Stimulated activated CD4-positive, alpha-beta T cell treated with anti-CD3 and anti-CD28 coated beads, Interleukin-1b, Interleukin-23, amount 100 ng/mL, for 4 hours (primary cell): ENCODE measurements at regions not wholly inside any gene's neighbourhood (a gene's known extent, or its start where the extent isn't known, plus 50 kb on each side); places are given as distances from the start of the nearest gene placed in this dataset.
"Not testable (repeated sequence)": the region's sequence is repeated elsewhere in the genome, so short reads cannot be mapped to it uniquely, and the experiment has no call there.

Source experiments
- DNase-seq, 2 donors: peaks; one replicate each; pipeline ENCODE4 v3.0.0-alpha.2; 2020; ENCODE audit warnings: low read depth in 2 of 2

DNA sequence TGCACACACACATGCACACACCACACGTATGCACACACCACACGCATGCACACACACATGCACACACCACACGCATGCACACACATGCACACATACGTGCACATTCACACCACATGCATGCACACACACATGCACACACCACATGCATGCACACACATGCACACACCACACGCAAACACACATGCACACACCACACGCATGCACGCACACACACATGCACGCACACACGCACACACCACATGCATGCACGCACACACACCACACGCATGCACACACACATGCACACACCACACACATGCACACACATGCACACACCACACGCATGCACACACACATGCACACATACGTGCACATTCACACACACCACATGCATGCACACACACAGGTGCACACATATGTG lies 169.8 kb upstream of the SALL3 start:
- no peak for DNase-seq

DNA sequence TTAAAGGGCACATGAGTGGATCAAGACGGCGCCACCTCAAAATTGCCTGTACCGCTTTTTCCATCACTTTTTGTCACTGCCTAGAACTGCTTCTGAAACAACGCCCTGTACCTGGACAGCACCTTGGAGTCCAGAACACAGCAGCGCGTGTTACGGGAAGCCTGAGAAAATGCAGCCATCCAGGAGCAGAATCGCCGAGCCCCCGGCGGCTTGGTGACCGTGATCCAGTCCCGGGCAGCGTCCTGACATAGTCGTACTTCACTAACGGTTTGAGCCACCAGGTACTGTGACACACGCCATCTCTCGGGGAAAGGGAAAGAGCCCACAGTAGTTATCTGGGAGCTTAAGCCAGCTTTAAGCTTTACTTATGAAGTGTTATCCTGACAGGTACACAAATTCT lies 168.9 kb upstream of the SALL3 start:
- DNase-seq, result no peak

DNA sequence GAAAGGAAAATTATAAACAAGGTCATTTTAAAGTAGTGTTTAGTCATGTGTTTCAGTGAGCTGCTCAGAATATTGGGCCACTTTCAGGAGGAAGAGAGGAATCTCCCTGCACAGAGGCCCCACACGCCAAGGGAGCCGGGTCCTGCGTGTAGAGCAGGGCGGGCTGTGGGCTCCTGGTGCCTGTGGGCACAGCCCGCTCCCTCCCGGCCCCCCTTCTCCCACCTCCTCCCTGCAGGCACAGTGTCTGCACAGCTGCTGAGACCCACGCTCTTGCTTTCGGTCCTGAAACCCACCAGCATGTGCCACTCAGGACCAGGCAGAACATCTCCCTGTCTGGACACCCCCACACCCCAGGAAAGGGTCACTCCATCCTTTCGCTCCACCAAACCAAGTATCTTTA lies 167.6 kb upstream of the SALL3 start:
- DNase-seq, result no peak

DNA sequence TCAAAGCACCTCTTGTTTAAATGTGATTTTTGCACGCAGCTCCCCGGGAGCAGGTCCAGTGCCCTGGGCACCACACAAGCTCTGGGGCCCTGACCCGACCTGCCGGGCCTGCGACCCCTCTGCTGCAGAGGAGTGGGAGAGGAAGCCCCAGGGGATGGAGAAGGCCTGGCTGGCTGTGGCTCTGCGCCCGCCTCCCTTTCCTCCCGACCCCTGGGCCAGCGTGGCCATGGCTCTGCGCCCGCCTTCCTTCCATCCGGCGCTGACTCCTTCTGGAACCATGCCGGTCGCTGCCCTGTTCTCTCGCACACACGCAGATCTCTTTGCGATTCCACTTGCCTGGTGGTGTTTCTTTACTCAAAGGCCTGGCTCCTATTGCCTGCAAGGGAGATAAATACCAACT lies 166.5 kb upstream of the SALL3 start:
- DNase-seq, result no peak

DNA sequence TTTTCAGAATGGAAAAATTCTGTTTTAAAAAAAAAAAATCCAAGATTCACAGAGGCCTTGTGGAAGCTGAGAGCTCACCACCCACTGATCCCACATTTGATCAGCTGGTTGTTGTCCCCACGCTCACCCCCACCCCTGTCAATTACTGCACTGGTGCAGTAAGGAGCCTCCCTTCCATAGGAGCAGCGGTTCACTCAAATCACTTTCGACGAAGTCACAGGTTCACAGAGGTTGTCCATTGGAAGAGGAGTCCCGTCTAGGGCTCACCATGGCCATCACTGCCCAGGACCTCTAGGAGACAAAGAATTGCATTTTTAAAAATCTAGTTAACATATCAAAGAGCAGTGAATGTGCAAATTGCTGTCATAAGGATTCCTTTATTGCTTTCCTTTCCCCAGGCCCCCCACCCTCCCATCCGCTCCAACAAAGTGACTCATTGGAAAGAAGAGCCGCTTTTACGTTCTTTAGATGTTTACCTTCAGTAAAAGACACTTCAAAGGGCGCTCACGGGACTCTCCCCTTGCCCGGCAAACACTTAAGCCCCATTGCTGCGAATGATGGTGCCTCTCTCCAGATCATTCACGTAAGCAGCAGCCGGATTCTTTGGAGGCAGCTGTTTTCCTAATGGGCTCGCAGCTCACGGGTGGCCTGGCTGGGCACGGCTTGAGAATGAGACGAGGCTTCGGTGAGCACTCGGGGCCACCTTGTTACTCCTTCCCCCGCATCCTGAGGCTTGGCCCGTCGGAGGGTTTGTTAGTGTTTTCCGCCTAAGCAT lies 165.5 kb upstream of the SALL3 start:
- no peak for DNase-seq

DNA sequence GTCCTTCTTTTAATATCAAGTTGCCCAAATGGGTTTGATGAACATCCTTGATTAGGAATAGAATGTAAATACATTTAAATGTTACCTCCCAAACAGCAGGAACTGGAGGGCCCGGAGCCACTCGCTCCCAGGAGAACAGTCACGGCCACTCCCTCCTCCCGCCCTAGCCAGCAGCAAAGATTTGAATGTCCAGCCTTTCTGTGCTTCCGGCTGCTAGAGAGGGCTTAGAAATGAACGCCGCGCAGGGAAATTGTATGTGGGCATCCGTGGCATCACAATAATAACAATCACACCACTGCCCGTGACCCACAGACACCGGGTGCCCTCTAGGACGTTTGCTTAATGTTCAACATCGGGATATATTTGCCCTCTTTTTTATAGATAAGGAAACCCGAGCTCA lies 164.9 kb upstream of the SALL3 start:
- DNase-seq, result no peak

DNA sequence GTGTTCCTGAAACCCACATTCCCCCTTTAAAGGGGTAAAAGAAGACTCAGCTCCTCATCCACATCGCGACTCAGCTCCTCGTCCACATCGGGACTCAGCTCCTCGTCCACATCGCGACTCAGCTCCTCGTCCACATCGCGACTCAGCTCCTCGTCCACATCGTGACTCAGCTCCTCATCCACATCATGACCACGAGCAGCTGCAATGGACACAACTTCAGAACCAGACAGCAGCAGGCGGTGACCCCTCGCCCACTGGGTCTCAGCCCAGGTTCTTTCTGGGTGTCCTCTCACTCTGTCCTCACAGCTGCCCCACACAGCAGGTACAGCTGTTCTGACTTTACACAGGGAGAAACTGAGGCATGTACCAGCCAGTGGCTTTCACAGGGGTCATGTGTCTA lies 163.5 kb upstream of the SALL3 start:
- DNase-seq, result no peak

DNA sequence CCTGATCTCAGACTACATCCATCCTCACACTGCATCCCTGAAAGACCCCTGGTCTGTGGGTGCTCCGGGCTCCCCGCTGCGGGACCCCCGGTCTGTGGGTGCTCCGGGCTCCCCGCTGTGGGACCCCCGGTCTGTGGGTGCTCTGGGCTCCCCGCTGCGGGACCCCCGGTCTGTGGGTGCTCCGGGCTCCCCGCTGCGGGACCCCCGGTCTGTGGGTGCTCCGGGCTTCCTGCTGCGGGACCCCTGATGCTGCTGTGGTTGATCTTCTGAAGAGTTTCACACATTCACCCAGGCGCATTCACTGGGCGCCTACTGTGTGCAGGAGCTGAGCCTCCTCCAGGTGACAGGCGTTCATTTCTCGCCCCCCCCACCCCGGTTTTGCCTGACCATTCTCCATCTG lies 162.7 kb upstream of the SALL3 start:
- no peak for DNase-seq

DNA sequence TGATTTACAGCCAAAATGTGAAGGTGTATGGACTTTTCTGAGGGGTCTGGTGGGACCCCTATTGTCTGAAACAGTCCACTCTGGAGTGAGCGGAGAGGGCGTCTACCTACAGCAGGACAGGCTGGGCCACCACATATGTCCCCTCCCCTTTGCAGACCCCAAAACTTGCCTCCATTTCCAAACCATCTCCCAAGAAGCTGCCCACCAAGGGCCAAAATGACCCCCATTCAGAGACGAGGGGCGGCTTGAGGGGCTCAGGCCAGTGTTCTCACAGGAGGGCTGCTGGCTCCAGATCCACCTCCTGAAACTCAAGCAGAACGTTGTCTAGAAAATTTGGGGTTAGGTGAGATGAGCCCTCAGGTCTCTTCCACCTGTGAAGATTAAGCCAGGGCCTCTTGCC lies 161.1 kb upstream of the SALL3 start:
- no peak for DNase-seq

DNA sequence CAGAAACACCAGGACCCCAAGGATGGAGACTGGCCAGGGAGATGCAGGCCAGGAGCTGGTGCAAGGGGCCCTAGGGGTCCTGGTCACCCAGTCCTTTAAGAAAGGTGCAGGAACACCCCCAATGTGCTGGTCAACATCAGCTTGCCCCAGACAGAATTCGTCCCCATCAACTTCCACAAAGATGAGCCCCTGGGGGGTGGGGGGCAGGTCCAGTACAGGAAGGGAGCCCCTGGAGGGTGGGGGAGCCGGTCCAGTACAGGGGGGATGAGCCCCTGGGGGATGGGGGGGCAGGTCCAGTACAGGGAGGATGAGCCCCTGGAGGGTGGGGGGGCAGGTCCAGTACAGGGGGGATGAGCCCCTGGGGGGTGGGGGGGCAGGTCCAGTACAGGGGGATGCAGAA lies 160.7 kb upstream of the SALL3 start:
- DNase-seq, result no peak

DNA sequence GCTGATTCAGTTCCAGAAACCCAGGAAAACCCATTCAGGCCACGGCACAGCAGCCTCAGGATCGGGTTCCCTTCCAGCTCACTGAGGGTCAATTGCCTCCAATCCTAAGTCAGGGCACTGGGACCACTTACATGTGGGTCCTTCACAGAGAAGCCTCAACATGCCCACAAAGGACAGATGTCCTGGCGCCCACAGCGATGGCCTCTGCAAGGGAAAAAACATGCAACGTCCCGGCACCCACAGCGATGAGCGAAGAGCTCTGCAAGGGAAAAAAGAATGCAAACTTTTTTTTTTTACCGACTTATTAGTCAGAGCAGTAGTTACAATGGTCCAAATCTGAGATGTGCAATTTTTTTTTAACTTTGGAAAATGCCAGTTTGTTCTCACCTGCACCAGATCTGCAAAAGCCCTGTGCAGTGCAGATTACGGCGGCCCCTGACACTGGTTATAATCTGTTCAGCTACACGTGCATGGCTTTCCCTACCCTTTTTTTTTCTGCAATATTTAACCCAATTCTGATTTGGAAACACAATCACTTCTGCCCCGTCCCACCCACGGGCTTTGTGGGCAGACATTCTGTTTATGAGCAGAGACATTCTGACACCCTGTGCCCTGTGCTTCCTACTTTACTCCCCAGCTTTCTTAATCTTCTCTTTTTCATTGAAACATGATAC lies 159.3 kb upstream of the SALL3 start:
- no peak for DNase-seq

DNA sequence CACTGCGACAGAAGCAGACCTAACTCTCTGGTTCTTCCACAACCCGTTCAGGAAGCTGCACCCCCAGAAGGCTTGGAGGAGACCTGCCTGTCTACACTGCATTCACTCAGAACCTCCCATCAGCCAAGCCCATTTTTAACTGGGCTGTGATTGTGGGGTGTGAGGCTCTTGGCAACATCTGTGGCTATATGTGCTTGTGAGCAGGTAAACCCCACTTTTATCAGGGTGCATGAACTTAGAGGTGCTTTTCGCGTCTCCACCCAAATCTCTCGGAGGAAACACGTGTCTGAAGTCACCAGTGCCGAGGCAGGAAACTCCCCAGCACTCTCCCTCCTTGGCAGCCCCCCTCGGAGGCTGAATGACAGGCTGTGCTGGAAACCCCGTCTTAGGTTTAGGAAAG lies 158.2 kb upstream of the SALL3 start:
- no peak for DNase-seq

DNA sequence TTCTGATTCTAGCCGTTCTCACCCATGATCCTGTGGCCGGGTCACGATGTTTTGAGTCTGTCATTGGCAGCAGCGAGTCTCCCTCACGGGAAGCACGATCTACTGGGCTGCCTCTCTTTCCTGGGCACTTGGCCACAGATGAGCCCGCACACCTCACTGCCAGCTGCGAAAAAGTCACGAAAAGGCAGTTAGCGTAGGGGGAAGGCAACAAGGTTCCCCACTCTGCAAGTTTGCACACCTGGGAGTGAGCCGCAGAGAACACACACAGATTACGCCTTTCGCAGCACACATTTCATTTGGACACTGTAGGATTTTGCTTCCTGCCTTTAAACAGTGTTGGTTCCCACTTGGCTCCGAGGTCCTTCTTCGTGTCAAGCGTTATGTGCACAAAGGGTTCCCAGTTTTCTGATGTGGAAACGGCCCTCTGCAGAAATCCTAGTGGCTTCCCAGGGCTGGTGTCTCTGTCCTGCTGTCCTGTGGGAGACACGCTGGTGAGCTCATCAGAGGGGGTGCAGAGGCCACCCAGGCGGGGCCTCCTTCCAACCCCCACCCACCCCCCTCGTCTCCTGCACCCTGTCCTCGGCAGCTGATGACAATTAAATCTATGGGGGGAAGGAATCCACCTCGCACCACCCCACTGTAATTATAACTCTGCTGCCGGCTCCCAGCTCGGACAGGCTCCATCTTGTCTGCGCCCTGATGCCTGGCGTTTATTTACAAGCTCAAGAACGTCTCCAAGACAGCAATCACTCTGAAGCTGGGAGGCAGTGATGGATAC lies 157.3 kb upstream of the SALL3 start:
- DNase-seq, result no peak

DNA sequence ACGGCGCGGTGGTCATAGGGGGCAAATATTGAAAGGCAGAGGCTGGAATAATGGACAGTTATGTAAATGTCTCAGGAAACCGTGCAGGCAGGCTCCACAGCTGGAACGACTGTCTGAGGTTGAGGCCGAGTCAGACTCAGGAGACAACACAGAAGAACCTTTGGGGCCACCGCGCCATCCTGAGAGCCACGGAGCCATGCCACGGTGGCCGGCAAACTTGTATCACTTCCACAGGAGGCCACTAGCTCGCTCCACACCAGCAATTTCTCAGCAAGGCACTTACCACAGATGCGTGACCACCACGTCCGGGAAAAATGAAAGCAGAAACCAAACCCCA lies 156.7 kb upstream of the SALL3 start:
- no peak for DNase-seq

DNA sequence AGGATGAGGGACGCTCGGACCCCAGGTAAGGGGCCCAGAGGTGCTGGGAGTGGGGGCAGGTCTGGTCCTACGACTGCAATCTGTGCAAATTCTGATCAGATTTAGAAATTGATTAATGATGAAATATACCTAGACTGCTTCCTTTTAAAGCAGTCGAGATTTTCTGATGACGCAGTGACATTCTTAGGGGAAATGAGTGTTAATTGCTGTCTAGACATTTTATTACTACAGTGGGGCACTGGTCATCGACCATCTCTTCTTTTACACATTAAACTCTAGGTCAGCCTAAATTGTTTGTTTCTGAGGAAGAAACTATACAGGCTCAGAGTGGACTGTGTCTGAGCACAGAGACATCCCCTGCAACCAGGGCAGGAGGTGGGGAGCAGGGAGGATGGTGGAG lies 154.4 kb upstream of the SALL3 start:
- no peak for DNase-seq

DNA sequence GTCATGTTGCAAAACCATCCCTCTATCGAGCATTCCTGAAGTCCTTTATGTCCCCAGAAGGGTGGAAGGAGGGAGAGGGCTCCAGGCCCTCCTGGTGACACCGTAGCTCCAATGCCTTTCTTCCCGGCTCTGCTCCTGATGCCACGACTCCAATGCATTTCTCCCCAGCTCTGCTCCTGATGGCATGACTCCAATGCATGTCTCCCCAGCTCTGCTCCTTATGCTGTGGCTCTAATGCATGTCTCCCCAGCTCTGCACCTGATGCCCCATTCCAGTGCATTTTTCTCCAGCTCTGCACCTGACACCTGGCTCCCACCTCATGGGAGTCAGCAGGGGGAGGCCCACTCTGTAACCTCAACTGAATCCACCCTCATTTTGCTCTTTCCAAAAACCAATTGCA lies 153.0 kb upstream of the SALL3 start:
- no peak for DNase-seq

DNA sequence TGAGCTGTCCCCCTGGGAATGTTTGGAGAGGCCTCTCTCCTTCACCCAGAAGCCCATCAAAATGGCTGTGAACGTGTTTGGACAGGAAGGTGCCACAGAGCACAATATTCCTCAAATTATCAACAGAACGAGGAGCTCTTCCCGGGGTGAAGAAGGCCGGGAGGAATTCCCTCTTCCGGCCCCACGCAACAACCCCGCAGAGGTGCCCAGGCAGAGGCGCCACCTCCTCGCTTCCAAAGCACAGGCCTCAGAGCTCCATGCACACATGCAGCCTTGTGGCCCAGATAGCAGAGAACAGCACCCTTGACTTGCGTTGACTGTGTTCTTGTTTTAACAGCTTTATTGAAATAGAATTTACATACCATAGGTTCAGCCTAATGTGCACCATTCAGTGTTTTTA lies 152.5 kb upstream of the SALL3 start:
- DNase-seq, result no peak

DNA sequence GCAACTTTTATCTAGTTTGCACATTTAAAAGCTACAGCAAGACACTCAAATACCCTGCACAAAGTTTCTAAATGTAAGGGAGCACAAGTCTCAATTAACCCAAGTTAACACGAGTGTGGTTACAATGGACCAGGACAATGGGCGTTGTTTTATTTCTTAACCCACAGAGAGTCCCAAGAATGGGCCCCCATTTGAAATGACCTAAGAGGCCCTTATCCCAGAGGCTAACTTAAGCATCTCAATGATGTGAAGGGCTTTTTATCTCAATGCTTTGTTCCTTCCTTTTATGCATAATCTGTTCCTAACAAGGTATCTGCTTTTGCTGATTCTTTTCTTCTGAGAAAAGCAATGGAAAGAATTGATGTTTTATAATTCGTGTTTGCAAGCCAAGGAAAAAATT lies 151.5 kb upstream of the SALL3 start:
- DNase-seq, result no peak

DNA sequence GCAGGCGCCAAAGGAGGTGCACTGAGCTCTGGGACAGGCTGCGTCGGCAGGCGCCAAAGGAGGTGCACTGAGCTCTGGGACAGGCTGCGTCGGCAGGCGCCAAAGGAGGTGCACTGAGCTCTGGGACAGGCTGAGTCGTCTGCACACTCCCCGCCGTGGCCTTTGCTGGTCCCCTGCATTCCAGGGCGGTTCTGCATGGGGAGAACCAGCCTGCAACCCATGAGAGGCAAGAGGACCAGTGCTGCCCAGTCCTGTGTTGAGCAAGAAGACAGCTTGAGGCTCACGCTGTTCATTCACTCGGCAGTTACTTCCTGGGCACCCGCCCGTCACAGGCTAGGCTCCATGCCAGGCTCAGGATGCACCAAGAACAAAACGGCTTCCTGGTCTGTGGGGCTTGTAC lies 150.6 kb upstream of the SALL3 start:
- DNase-seq, result not testable (repeated sequence)

DNA sequence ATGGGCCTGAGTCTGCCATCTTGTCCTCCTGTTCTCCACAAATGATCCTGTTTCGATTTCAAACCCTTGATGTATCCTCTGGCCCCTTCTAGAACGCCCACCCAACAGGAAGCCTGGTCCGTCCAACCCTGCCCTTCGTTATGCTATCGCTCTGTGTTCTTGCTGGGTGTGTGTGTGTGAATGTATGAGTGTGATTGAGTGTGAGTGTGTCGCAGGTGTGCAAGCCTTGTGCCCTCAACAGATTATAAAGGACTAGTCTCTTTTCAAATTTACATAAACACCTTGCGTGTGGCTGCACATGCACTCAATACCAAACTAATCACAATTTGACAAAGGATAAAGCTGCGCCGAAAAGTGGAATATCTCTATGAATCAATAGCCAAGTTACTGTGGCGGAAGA lies 149.5 kb upstream of the SALL3 start:
- DNase-seq, result no peak

DNA sequence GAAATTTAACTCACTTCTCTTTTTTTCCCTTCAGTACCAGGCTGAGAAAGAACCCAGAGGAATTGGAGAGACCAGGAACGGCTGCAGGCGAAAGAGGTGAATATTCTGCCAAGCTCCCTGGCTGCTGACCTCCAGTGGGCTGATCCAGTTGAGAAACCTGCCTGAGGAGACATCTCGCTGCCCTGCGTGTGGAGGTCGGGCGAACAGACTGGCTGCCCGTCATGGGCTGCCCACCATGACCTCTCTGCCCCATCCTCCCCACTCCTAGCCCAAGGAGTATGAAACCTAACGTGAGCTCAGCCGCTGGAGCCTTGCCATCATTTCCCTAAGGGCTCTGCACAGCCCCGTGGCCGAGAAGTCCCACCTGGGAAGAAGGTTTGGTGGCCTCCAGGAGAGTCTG lies 148.8 kb upstream of the SALL3 start:
- DNase-seq, result no peak

DNA sequence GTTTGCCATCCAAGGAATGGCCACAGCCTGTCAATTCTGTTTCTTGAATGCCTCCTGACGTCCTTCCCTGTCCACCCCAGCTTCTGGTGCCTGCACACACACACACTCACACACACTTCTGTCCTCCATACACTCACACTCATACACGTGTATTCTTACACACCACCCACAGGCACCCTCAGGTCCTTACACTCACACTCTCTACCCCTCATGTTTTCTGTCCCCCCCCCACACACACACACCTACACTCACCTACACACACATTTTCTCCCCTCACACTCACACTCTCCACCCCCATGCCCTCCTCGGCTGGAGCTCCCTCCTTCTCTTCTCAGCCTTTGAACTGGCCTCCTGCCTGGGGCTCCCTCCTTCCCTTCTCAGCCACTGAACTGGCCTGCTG lies 148.0 kb upstream of the SALL3 start:
- no peak for DNase-seq

DNA sequence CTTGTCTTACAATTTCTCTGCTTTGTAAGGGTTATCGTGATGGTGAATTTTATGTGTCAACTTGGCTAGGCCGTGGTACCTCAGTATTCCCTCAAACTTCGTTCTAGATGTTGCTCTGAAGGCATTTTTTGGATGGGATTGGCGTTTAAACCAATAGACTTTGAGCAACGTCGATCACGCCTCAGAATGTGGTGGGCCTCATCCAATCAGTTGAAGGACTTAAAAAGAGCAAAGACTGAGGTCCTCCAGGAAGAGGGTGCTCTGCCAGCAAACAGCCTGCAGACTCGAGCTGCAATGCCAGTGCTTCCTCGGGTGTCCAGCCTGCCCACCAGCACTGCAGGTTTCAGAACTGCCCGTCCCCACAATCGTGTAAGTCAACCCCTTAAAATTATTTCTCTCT lies 145.8 kb upstream of the SALL3 start:
- no peak for DNase-seq
